WTC11 (cell line): ENCODE measurements at regions not wholly inside any gene's neighbourhood (a gene's known extent, or its start where the extent isn't known, plus 50 kb on each side); places are given as distances from the start of the nearest gene placed in this dataset.

ENCODE experiments used
- ATAC-seq: fragments of 200-7000 bp; cut with Tn5 transposase; 2 replicates; pipeline ENCODE4 v1.10.0; 2021; ENCODE audit warnings: mild to moderate bottlenecking, moderate library complexity
- CTCF ChIA-PET: fragments of 300-600 bp; sonication (Branson Sonifier 250); formaldehyde crosslinking; loops from one replicate; lab custom pipeline; 2021; ENCODE audit warnings: antibody characterized with exemption; lab: Charles Lee
- POLR2A ChIA-PET: fragments of 350-600 bp; sonication (Branson Sonifier 250); formaldehyde crosslinking; loops from one replicate; lab custom pipeline; 2021; ENCODE audit warnings: antibody characterized with exemption; lab: Charles Lee
- DNase-seq: peaks from one replicate; pipeline ENCODE4 v3.0.0; 2021; ENCODE audit warnings: low spot score
- H3K27ac Mint-ChIP-seq: 2 replicates; pipeline ENCODE4 v1.8.0; 2021; ENCODE audit warnings: mixed read lengths
- H3K27me3 Mint-ChIP-seq: 2 replicates; pipeline ENCODE4 v1.8.0; 2021; ENCODE audit warnings: low read depth, mild to moderate bottlenecking, moderate library complexity, mixed read lengths
- H3K36me3 Mint-ChIP-seq: 2 replicates; pipeline ENCODE4 v1.8.0; 2021; ENCODE audit warnings: mixed read lengths
- H3K4me1 Mint-ChIP-seq: 2 replicates; pipeline ENCODE4 v1.8.0; 2022; ENCODE audit warnings: mixed read lengths
- H3K4me3 Mint-ChIP-seq: 2 replicates; pipeline ENCODE4 v1.8.0; 2021; ENCODE audit warnings: mild to moderate bottlenecking, moderate library complexity, mixed read lengths
- H3K9me3 Mint-ChIP-seq: 2 replicates; pipeline ENCODE4 v1.8.0; 2021; ENCODE audit warnings: mixed read lengths
- ATF1 ChIP-seq: sonication (generic); formaldehyde crosslinking; IDR thresholded peaks from 2 replicates; pipeline ENCODE4 v1.8.1; 2023; ENCODE audit warnings: mild to moderate bottlenecking, moderate library complexity, missing genetic modification reagents
- CREB1 ChIP-seq: sonication (generic); formaldehyde crosslinking; IDR thresholded peaks from 2 replicates; pipeline ENCODE4 v1.8.0; 2023; ENCODE audit warnings: mild to moderate bottlenecking, missing genetic modification reagents
- E2F1 ChIP-seq: sonication (generic); formaldehyde crosslinking; IDR thresholded peaks from 2 replicates; pipeline ENCODE4 v1.8.0; 2022; ENCODE audit warnings: mild to moderate bottlenecking, missing genetic modification reagents
- ELF4 ChIP-seq: sonication (generic); formaldehyde crosslinking; IDR thresholded peaks from 2 replicates; pipeline ENCODE4 v1.8.1; 2022; ENCODE audit warnings: low read depth, mild to moderate bottlenecking, moderate library complexity, missing genetic modification reagents
- ESRRA ChIP-seq: sonication (generic); formaldehyde crosslinking; IDR thresholded peaks from 2 replicates; pipeline ENCODE4 v1.8.1; 2022; ENCODE audit warnings: mild to moderate bottlenecking, missing genetic modification reagents, borderline replicate concordance
- MXD4 ChIP-seq: fragments of 250-450 bp; sonication (Bioruptor Pico); IDR thresholded peaks from 2 replicates; pipeline ENCODE4 v1.8.0; 2021; ENCODE audit warnings: mild to moderate bottlenecking, moderate library complexity, borderline replicate concordance
- NFE2L1 ChIP-seq: sonication (generic); formaldehyde crosslinking; IDR thresholded peaks from 2 replicates; pipeline ENCODE4 v1.8.1; 2023; ENCODE audit warnings: missing genetic modification reagents
- NR1H2 ChIP-seq: sonication (generic); formaldehyde crosslinking; IDR thresholded peaks from 2 replicates; pipeline ENCODE4 v1.9.0; 2021; ENCODE audit warnings: mild to moderate bottlenecking, moderate library complexity, missing genetic modification reagents
- PRDM15 ChIP-seq: sonication (generic); formaldehyde crosslinking; IDR thresholded peaks from 2 replicates; pipeline ENCODE4 v1.8.0; 2022; ENCODE audit warnings: missing genetic modification reagents
- PRRX2 ChIP-seq: fragments of 250-450 bp; sonication (Bioruptor Pico); IDR thresholded peaks from 2 replicates; pipeline ENCODE4 v1.8.0; 2021; ENCODE audit warnings: mild to moderate bottlenecking
- SMAD3 ChIP-seq: sonication (generic); formaldehyde crosslinking; IDR thresholded peaks from 2 replicates; pipeline ENCODE4 v1.8.0; 2022; ENCODE audit warnings: missing genetic modification reagents, mild to moderate bottlenecking, borderline replicate concordance
- SOX15 ChIP-seq: fragments of 250-450 bp; sonication (Bioruptor Pico); IDR thresholded peaks from 2 replicates; pipeline ENCODE4 v1.9.0; 2021; ENCODE audit warnings: mild to moderate bottlenecking
- TP53 ChIP-seq: sonication (generic); formaldehyde crosslinking; IDR thresholded peaks from 2 replicates; pipeline ENCODE4 v1.8.1; 2023; ENCODE audit warnings: mild to moderate bottlenecking, missing genetic modification reagents
- ZNF121 ChIP-seq: sonication (generic); formaldehyde crosslinking; IDR thresholded peaks from 2 replicates; pipeline ENCODE4 v1.8.0; 2023; ENCODE audit warnings: missing genetic modification reagents
- ZNF671 ChIP-seq: fragments of 250-450 bp; sonication (Bioruptor Pico); IDR thresholded peaks from 2 replicates; pipeline ENCODE4 v1.8.0; 2021; ENCODE audit warnings: mild to moderate bottlenecking
- TF ChIP-seq, protein P1 (sequence below): sonication (generic); formaldehyde crosslinking; IDR thresholded peaks from 2 replicates; pipeline ENCODE4 v1.8.1; 2022; ENCODE audit warnings: low read depth, missing genetic modification reagents, borderline replicate concordance
- TF ChIP-seq, protein P2 (sequence below): sonication (generic); formaldehyde crosslinking; IDR thresholded peaks from 2 replicates; pipeline ENCODE4 v1.8.0; 2023; ENCODE audit warnings: mild to moderate bottlenecking, missing genetic modification reagents
- TF ChIP-seq, protein P3 (sequence below): sonication (generic); formaldehyde crosslinking; IDR thresholded peaks from 2 replicates; pipeline ENCODE4 v1.8.1; 2023; ENCODE audit warnings: mild to moderate bottlenecking, missing genetic modification reagents, moderate library complexity
- TF ChIP-seq, protein P4 (sequence below): sonication (generic); formaldehyde crosslinking; conservative IDR thresholded peaks from 2 replicates; pipeline ENCODE4 v1.8.1; 2022; ENCODE audit warnings: mild to moderate bottlenecking, missing genetic modification reagents
- TF ChIP-seq, protein P5 (sequence below): sonication (generic); formaldehyde crosslinking; IDR thresholded peaks from 2 replicates; pipeline ENCODE4 v1.8.0; 2022; ENCODE audit warnings: mild to moderate bottlenecking, missing genetic modification reagents
- TF ChIP-seq, protein P6 (sequence below): fragments of 200-600 bp; IDR thresholded peaks from 2 replicates; pipeline ENCODE4 v1.8.0; 2022; ENCODE audit warnings: antibody characterized with exemption

DNA sequence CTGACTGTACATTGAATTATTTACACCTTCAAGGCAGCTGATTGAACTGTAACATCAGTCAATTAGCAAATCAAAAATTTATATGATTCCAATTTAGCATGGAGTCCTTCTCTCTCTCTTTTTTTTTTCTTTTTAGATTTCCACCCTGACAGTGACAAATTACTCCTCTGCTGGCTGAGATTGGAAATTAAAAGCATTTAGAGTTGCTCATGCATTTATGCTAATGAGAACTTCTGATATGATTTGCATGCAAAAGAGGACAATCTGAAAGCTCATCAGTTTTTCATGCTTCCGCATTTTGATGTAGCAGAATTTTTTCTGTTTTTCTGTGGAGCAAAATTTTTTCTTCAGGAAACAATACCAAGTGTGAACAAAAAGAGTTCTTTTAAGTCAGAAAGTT, 130.5 kb upstream of the NOX3 start (continued):
- TF ChIP-seq, protein P1, sequence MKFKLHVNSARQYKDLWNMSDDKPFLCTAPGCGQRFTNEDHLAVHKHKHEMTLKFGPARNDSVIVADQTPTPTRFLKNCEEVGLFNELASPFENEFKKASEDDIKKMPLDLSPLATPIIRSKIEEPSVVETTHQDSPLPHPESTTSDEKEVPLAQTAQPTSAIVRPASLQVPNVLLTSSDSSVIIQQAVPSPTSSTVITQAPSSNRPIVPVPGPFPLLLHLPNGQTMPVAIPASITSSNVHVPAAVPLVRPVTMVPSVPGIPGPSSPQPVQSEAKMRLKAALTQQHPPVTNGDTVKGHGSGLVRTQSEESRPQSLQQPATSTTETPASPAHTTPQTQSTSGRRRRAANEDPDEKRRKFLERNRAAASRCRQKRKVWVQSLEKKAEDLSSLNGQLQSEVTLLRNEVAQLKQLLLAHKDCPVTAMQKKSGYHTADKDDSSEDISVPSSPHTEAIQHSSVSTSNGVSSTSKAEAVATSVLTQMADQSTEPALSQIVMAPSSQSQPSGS (CRISPR knock-in tag), result no peak
- TF ChIP-seq, protein P2, sequence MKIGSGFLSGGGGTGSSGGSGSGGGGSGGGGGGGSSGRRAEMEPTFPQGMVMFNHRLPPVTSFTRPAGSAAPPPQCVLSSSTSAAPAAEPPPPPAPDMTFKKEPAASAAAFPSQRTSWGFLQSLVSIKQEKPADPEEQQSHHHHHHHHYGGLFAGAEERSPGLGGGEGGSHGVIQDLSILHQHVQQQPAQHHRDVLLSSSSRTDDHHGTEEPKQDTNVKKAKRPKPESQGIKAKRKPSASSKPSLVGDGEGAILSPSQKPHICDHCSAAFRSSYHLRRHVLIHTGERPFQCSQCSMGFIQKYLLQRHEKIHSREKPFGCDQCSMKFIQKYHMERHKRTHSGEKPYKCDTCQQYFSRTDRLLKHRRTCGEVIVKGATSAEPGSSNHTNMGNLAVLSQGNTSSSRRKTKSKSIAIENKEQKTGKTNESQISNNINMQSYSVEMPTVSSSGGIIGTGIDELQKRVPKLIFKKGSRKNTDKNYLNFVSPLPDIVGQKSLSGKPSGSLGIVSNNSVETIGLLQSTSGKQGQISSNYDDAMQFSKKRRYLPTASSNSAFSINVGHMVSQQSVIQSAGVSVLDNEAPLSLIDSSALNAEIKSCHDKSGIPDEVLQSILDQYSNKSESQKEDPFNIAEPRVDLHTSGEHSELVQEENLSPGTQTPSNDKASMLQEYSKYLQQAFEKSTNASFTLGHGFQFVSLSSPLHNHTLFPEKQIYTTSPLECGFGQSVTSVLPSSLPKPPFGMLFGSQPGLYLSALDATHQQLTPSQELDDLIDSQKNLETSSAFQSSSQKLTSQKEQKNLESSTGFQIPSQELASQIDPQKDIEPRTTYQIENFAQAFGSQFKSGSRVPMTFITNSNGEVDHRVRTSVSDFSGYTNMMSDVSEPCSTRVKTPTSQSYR (CRISPR knock-in tag), result no peak
- TF ChIP-seq PRDM15 (CRISPR knock-in tag), result no peak
- no peak for TF ChIP-seq ZNF121 (CRISPR knock-in tag)
- TF ChIP-seq MXD4 (CRISPR knock-in tag), result no peak
- TF ChIP-seq ZNF671, result no peak
- TF ChIP-seq, protein P3, sequence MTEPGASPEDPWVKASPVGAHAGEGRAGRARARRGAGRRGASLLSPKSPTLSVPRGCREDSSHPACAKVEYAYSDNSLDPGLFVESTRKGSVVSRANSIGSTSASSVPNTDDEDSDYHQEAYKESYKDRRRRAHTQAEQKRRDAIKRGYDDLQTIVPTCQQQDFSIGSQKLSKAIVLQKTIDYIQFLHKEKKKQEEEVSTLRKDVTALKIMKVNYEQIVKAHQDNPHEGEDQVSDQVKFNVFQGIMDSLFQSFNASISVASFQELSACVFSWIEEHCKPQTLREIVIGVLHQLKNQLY, result no peak
- TF ChIP-seq E2F1 (CRISPR knock-in tag), result no peak
- TF ChIP-seq, protein P4, sequence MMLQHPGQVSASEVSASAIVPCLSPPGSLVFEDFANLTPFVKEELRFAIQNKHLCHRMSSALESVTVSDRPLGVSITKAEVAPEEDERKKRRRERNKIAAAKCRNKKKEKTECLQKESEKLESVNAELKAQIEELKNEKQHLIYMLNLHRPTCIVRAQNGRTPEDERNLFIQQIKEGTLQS (CRISPR knock-in tag), result no peak
- TF ChIP-seq NFE2L1 (CRISPR knock-in tag), result no peak

- Mint-ChIP-seq H3K9me3 (peaks cover 33% of the 10 kb centered on the region), H3K27me3 (no peaks in the 10 kb centered on the region), H3K36me3 (no peaks in the 10 kb centered on the region), H3K4me1 (peaks cover 14% of the 10 kb centered on the region), H3K4me3 (no peak overlapping the region), H3K27ac (no peak overlapping the region)
- ATAC-seq (no peak), DNase-seq (no peak)
- no peak for TF ChIP-seq TP53 (CRISPR knock-in tag)
- TF ChIP-seq NR1H2 (CRISPR knock-in tag), result no peak
- TF ChIP-seq PRRX2, result no peak
- TF ChIP-seq, protein P5, sequence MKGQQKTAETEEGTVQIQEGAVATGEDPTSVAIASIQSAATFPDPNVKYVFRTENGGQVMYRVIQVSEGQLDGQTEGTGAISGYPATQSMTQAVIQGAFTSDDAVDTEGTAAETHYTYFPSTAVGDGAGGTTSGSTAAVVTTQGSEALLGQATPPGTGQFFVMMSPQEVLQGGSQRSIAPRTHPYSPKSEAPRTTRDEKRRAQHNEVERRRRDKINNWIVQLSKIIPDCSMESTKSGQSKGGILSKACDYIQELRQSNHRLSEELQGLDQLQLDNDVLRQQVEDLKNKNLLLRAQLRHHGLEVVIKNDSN, result no peak
- TF ChIP-seq SOX15 (CRISPR knock-in tag), result no peak
- TF ChIP-seq, protein P4 (CRISPR knock-in tag), result no peak
- TF ChIP-seq ESRRA, result no peak
- no peak for TF ChIP-seq MXD4 (CRISPR knock-in tag)
- no peak for TF ChIP-seq SMAD3 (CRISPR knock-in tag)
- no peak for TF ChIP-seq ATF1 (CRISPR knock-in tag)
- TF ChIP-seq, protein P3, result no peak
- no peak for TF ChIP-seq ELF4
- no peak for TF ChIP-seq CREB1
- TF ChIP-seq, protein P6, sequence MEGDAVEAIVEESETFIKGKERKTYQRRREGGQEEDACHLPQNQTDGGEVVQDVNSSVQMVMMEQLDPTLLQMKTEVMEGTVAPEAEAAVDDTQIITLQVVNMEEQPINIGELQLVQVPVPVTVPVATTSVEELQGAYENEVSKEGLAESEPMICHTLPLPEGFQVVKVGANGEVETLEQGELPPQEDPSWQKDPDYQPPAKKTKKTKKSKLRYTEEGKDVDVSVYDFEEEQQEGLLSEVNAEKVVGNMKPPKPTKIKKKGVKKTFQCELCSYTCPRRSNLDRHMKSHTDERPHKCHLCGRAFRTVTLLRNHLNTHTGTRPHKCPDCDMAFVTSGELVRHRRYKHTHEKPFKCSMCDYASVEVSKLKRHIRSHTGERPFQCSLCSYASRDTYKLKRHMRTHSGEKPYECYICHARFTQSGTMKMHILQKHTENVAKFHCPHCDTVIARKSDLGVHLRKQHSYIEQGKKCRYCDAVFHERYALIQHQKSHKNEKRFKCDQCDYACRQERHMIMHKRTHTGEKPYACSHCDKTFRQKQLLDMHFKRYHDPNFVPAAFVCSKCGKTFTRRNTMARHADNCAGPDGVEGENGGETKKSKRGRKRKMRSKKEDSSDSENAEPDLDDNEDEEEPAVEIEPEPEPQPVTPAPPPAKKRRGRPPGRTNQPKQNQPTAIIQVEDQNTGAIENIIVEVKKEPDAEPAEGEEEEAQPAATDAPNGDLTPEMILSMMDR, result no peak
- POLR2A ChIA-PET, result no interaction called here
- CTCF ChIA-PET, result no interaction called here
Observed at GRCh38 chr6:155584006-155584405, 128.4 kb upstream of the NOX3 start.
